GM12892 (cell line): ENCODE measurements at regions not wholly inside any gene's neighbourhood (a gene's known extent, or its start where the extent isn't known, plus 50 kb on each side); places are given as distances from the start of the nearest gene placed in this dataset.
A peak's percentile ranks its signal among the peaks of the same experiment; 100 is the strongest.
"Not testable (repeated sequence)": the region's sequence is repeated elsewhere in the genome, so short reads cannot be mapped to it uniquely, and the experiment has no call there.

Source experiments
- DNase-seq: peaks from one replicate; pipeline ENCODE4 v3.0.0; 2011; ENCODE audit not compliant: insufficient read length
- FAIRE-seq: peaks from 2 replicates; lab custom pipeline; 2011; peaks lifted over from hg19 to GRCh38; lab: Jason Lieb, UNC
- POLR2A ChIP-seq: IDR thresholded peaks from 2 replicates; pipeline ENCODE4 v1.6.1; 2011; ENCODE audit warnings: low read depth, low read length, control low read depth
- POLR2AphosphoS5 ChIP-seq: IDR thresholded peaks from 2 replicates; pipeline ENCODE4 v1.6.1; 2011; ENCODE audit warnings: low read depth, low read length, control low read depth
- TAF1 ChIP-seq: IDR thresholded peaks from 2 replicates; pipeline ENCODE4 v1.6.1; 2011; ENCODE audit warnings: low read depth, mild to moderate bottlenecking, control low read depth, low read length, borderline replicate concordance

- FAIRE-seq (no peak), DNase-seq (no peak)
- TF ChIP-seq POLR2A (no peak), POLR2AphosphoS5 (no peak), TAF1 (no peak)
Observed at GRCh38 chr2:129393816-129394215, 585.6 kb upstream of the RAB6C start.

- DNase-seq (no peak), FAIRE-seq (peak; percentile 87)
- TF ChIP-seq POLR2AphosphoS5: no peak
- no peak for TF ChIP-seq POLR2A
- TF ChIP-seq TAF1: no peak
Observed at GRCh38 chr2:129396980-129397599, 582.4 kb upstream of the RAB6C start.

- DNase-seq: no peak
- no peak for TF ChIP-seq TAF1
- TF ChIP-seq POLR2A: no peak
- TF ChIP-seq POLR2AphosphoS5: no peak
- FAIRE-seq: no peak
Observed at GRCh38 chr2:129400826-129401225, 578.6 kb upstream of the RAB6C start.

- TF ChIP-seq TAF1 (no peak), POLR2A (no peak), POLR2AphosphoS5 (no peak)
- DNase-seq (no peak), FAIRE-seq (no peak)
Observed at GRCh38 chr2:129402076-129402475, 577.4 kb upstream of the RAB6C start.

- DNase-seq (no peak), FAIRE-seq (no peak)
- no peak for TF ChIP-seq POLR2A
- no peak for TF ChIP-seq TAF1
- TF ChIP-seq POLR2AphosphoS5: no peak
Observed at GRCh38 chr2:129404000-129404685, 575.3 kb upstream of the RAB6C start.

- no peak for FAIRE-seq
Observed at GRCh38 chr2:129408570-129408969, 570.9 kb upstream of the RAB6C start.

GRCh38 chr2:129417041-129417440, 562.4 kb upstream of the RAB6C start:
- not testable (repeated sequence) for FAIRE-seq, DNase-seq

More at GRCh38 chr2:129408570-129408969, 570.9 kb upstream of the RAB6C start:
- TF ChIP-seq POLR2AphosphoS5: no peak
- no peak for DNase-seq

GRCh38 chr2:129422028-129422427, 557.4 kb upstream of the RAB6C start:
- DNase-seq: no peak
- TF ChIP-seq TAF1 (no peak), POLR2A (no peak), POLR2AphosphoS5 (no peak)
- no peak for FAIRE-seq

- DNase-seq (no peak), FAIRE-seq (no peak)
- TF ChIP-seq POLR2AphosphoS5 (no peak), POLR2A (no peak), TAF1 (no peak)
Observed at GRCh38 chr2:129428086-129428660, 551.3 kb upstream of the RAB6C start.

GRCh38 chr2:129430911-129431310, 548.6 kb upstream of the RAB6C start:
- no peak for DNase-seq
- TF ChIP-seq TAF1 (no peak), POLR2AphosphoS5 (no peak)
- no peak for FAIRE-seq

GRCh38 chr2:129431881-129432280, 547.6 kb upstream of the RAB6C start:
- DNase-seq (no peak), FAIRE-seq (no peak)
- TF ChIP-seq POLR2A (no peak), POLR2AphosphoS5 (no peak), TAF1 (no peak)

GRCh38 chr2:129436809-129437208, 542.7 kb upstream of the RAB6C start:
- no peak for DNase-seq
- TF ChIP-seq POLR2AphosphoS5 (no peak), POLR2A (no peak), TAF1 (no peak)
- no peak for FAIRE-seq

- TF ChIP-seq TAF1 (no peak), POLR2AphosphoS5 (no peak), POLR2A (no peak)
- FAIRE-seq (no peak), DNase-seq (no peak)
Observed at GRCh38 chr2:129437725-129438124, 541.7 kb upstream of the RAB6C start.
